OCI-LY7 (cell line): ENCODE measurements at regions not wholly inside any gene's neighbourhood (a gene's known extent, or its start where the extent isn't known, plus 50 kb on each side); places are given as distances from the start of the nearest gene placed in this dataset.

Experiments used
- BruUV-seq: library from RNA; stranded (reverse); fragments of 400-500 nt; replicated peaks from 2 replicates; lab custom pipeline; 2021; lab: Mats Ljungman, UMichigan
- CTCF ChIA-PET: fragments of 300-600 bp; sonication (Branson Sonifier 250); formaldehyde crosslinking; loops from one replicate; lab custom pipeline; 2022; ENCODE audit warnings: antibody characterized with exemption; ENCODE audit not compliant: unreplicated experiment; lab: Charles Lee
- POLR2A ChIA-PET: fragments of 300-600 bp; sonication (Branson Sonifier 250); formaldehyde crosslinking; loops from one replicate; lab custom pipeline; 2022; ENCODE audit warnings: antibody characterized with exemption; lab: Charles Lee
- DNase-seq: peaks from one replicate; pipeline ENCODE4 v3.0.0-alpha.2; 2015; ENCODE audit warnings: low spot score
- H2AFZ ChIP-seq: fragments of 200-600 bp; sonication (generic), shearing (Covaris generic); 2 replicates; pipeline ENCODE4 v1.6.1; 2014; ENCODE audit warnings: mild to moderate bottlenecking, antibody characterized with exemption, low read length, moderate library complexity
- H3K27ac ChIP-seq: fragments of 200-600 bp; sonication (generic); 2 replicates; pipeline ENCODE4 v1.5.1; 2014; ENCODE audit warnings: mixed run types, low read depth, mild to moderate bottlenecking, moderate library complexity, low read length, inconsistent platforms; ENCODE audit not compliant: poor library complexity, severe bottlenecking
- H3K36me3 ChIP-seq: fragments of 200-600 bp; sonication (generic); 2 replicates; pipeline ENCODE4 v1.6.1; 2014; ENCODE audit warnings: mild to moderate bottlenecking, antibody characterized with exemption, low read length, moderate library complexity, mixed read lengths; ENCODE audit not compliant: insufficient read depth
- H3K4me1 ChIP-seq: fragments of 200-600 bp; sonication (generic); 2 replicates; pipeline ENCODE4 v1.5.1; 2014; ENCODE audit warnings: mild to moderate bottlenecking, low read length; ENCODE audit not compliant: insufficient read depth, poor library complexity, severe bottlenecking
- H3K4me2 ChIP-seq: fragments of 200-600 bp; sonication (generic); 2 replicates; pipeline ENCODE4 v1.6.1; 2014; ENCODE audit warnings: mild to moderate bottlenecking, low read length
- H3K4me3 ChIP-seq: fragments of 200-600 bp; sonication (generic); 2 replicates; pipeline ENCODE4 v1.5.1; 2014; ENCODE audit warnings: mild to moderate bottlenecking, low read depth, low read length; ENCODE audit not compliant: poor library complexity, severe bottlenecking
- H3K79me2 ChIP-seq: fragments of 200-600 bp; sonication (generic); 2 replicates; pipeline ENCODE4 v1.6.1; 2016; ENCODE audit warnings: low read depth, mild to moderate bottlenecking, low read length, moderate library complexity, mixed read lengths; ENCODE audit not compliant: insufficient read depth
- H3K9me2 ChIP-seq: fragments of 200-600 bp; sonication (generic); 2 replicates; pipeline ENCODE4 v1.6.1; 2016; ENCODE audit warnings: mild to moderate bottlenecking, low read length, mixed read lengths; ENCODE audit not compliant: insufficient read depth
- H3K9me3 ChIP-seq: fragments of 200-600 bp; sonication (generic); 2 replicates; pipeline ENCODE4 v1.6.1; 2014; ENCODE audit warnings: mild to moderate bottlenecking, mixed run types, low read length, mixed read lengths
- H4K20me1 ChIP-seq: fragments of 200-600 bp; sonication (generic); 2 replicates; pipeline ENCODE4 v1.6.1; 2014; ENCODE audit warnings: mild to moderate bottlenecking, antibody characterized with exemption, low read length, moderate library complexity, mixed read lengths; ENCODE audit not compliant: insufficient read depth
- EZH2phosphoT487 ChIP-seq: fragments of 200-600 bp; sonication (generic); IDR thresholded peaks from 2 replicates; pipeline ENCODE4 v1.6.1; 2018; ENCODE audit warnings: low read depth, borderline replicate concordance, mild to moderate bottlenecking, mixed run types, antibody characterized with exemption, low read length, moderate library complexity, mixed read lengths
- intact Hi-C: fragments of 100-400 bp; cut with micrococcal nuclease; formaldehyde crosslinking; loops from one replicate; pipeline ENCODE4 v1.10.0; 2022; ENCODE audit not compliant: unreplicated experiment
- TF ChIP-seq, protein P1 (sequence below): fragments of 200-600 bp; sonication (generic); conservative IDR thresholded peaks from 2 replicates; pipeline ENCODE4 v1.5.1; 2014; ENCODE audit warnings: mild to moderate bottlenecking, antibody characterized with exemption, low read length, moderate library complexity, mixed read lengths

DNA sequence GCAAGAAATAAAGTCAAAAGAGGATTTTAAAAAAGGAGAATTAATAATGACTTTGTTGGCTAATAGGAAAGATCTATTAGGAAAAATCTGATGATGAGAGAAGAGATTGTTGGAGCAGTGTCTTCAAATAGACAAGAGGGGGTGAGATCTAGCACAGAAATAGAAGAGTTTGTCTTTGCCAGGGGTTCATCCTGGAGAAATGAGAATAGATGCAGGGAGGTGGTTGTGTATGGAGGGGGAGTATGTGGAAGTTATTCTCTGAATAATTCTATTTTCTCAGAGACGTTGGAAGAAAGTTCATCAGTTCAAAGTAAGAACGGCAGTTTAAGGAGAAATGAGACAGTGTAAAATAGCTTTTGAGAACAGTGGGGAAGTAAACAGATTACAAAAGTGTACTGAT is 161.3 kb downstream of the TM2D1 start:
- ChIA-PET POLR2A (interaction anchor here (0.6 kb wide), 1 partner anchor 249 kb away, joined by 4 read pairs; no protein-coding TSS in a partner anchor), CTCF (no interaction called here)
- Histone ChIP-seq H3K4me2 (no peak overlapping the region), H3K36me3 (no peaks in the 10 kb centered on the region), H3K9me2 (no peaks in the 10 kb centered on the region), H4K20me1 (no peaks in the 10 kb centered on the region), H3K9me3 (no peaks in the 10 kb centered on the region), H2AFZ (no peak overlapping the region), H3K4me3 (no peak overlapping the region), H3K79me2 (no peaks in the 10 kb centered on the region), H3K4me1 (no peaks in the 10 kb centered on the region), H3K27ac (no peak overlapping the region)
- intact Hi-C loops: no loop called here
- no peak for DNase-seq
- TF ChIP-seq, protein P1, sequence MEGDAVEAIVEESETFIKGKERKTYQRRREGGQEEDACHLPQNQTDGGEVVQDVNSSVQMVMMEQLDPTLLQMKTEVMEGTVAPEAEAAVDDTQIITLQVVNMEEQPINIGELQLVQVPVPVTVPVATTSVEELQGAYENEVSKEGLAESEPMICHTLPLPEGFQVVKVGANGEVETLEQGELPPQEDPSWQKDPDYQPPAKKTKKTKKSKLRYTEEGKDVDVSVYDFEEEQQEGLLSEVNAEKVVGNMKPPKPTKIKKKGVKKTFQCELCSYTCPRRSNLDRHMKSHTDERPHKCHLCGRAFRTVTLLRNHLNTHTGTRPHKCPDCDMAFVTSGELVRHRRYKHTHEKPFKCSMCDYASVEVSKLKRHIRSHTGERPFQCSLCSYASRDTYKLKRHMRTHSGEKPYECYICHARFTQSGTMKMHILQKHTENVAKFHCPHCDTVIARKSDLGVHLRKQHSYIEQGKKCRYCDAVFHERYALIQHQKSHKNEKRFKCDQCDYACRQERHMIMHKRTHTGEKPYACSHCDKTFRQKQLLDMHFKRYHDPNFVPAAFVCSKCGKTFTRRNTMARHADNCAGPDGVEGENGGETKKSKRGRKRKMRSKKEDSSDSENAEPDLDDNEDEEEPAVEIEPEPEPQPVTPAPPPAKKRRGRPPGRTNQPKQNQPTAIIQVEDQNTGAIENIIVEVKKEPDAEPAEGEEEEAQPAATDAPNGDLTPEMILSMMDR: no peak
- no peak for TF ChIP-seq EZH2phosphoT487
- BruUV-seq: no TSS peak

DNA sequence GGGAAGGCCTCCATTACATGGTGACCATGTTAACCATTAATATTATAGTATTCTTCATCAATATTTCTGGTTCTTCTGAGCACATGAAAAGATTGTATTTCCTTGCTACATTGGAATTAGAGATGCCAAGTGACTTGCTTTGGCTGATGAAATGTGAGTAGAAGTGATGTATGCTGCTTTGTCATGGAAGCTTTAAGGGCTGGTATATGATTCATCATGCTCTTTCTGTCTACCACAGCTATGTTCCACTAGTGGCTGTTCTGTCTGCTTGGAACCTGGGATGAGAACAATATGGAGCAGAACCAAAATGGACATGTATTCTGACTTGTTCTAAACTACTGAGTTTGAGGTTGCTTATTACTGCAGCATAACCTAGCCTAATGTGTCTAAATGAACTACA is 163.3 kb downstream of the TM2D1 start:
- BruUV-seq: no TSS peak
- Histone ChIP-seq H3K4me3 (no peak overlapping the region), H2AFZ (no peak overlapping the region), H4K20me1 (no peaks in the 10 kb centered on the region), H3K79me2 (no peaks in the 10 kb centered on the region), H3K9me2 (no peaks in the 10 kb centered on the region), H3K4me2 (no peak overlapping the region), H3K27ac (no peak overlapping the region), H3K9me3 (no peaks in the 10 kb centered on the region), H3K36me3 (no peaks in the 10 kb centered on the region), H3K4me1 (no peaks in the 10 kb centered on the region)
- TF ChIP-seq, protein P1: no peak
- no peak for TF ChIP-seq EZH2phosphoT487
- CTCF ChIA-PET: no interaction called here
- intact Hi-C loops: no loop called here
- POLR2A ChIA-PET: no interaction called here
- DNase-seq: no peak

DNA sequence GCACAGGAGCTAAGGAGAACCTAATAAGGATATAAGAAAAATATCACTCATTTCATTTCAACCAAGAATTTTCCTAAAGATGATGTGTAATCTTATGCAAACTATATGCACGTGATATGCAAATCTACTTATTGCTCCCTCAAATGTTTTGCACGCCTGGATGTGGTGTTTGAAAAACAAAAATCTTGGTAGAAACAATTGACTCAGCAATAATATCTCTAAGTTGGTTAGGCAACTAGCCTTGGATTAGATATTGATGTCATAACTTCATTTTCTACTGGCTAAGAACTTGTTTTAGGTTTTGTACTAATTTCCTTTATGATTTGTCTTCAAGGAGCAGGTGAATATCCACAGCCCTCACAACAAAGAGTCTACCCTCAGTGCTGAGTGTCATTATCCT is 164.6 kb downstream of the TM2D1 start:
- intact Hi-C loops: no loop called here
- ChIA-PET CTCF (no interaction called here), POLR2A (no interaction called here)
- H2AFZ ChIP-seq: no peak overlapping the region
- H3K79me2 ChIP-seq: no peaks in the 10 kb centered on the region
- H4K20me1 ChIP-seq: no peaks in the 10 kb centered on the region
- H3K4me3 ChIP-seq: no peak overlapping the region
- H3K4me2 ChIP-seq: no peak overlapping the region
- no peak for DNase-seq
- H3K9me3 ChIP-seq: no peaks in the 10 kb centered on the region; the same call in 1 of the 2 replicates
- BruUV-seq: no TSS peak
- TF ChIP-seq, protein P1: no peak
- TF ChIP-seq EZH2phosphoT487: no peak
- no peaks in the 10 kb centered on the region for H3K9me2 ChIP-seq
- no peaks in the 10 kb centered on the region for H3K4me1 ChIP-seq
- no peak overlapping the region for H3K27ac ChIP-seq
- no peaks in the 10 kb centered on the region for H3K36me3 ChIP-seq
